ENCODE measurements at regions not wholly inside any gene's neighbourhood (a gene's known extent, or its start where the extent isn't known, plus 50 kb on each side); places are given as distances from the start of the nearest gene placed in this dataset.

- Histone ChIP-seq H3K36me3 (ENCODE audit: control insufficient read depth in 4 of 4, insufficient read depth in 4 of 4, low read length in 4 of 4) (no peaks in the 10 kb centered on the region), H3K4me3 (no peak overlapping the region), H3K27ac (ENCODE audit: low read depth in 1 of 2, low read length in 1 of 2) (no peak overlapping the region), H3K4me1 (ENCODE audit: control insufficient read depth in 5 of 5, insufficient read depth in 5 of 5, low read length in 5 of 5) (no peaks in the 10 kb centered on the region), H3K9me3 (ENCODE audit: control insufficient read depth in 4 of 4, insufficient read depth in 3 of 4, low read length in 3 of 4) (no peaks in the 10 kb centered on the region), H3K9ac (ENCODE audit: insufficient read depth in 1 of 2, low read length in 2 of 2) (no peak overlapping the region), H3K27me3 (ENCODE audit: control insufficient read depth in 3 of 3, insufficient read depth in 3 of 3, low read length in 2 of 3) (no peaks in the 10 kb centered on the region)
- ATAC-seq (ENCODE audit: insufficient read depth, low FRiP score) (no peak), DNase-seq (no peak)
- TF ChIP-seq CTCF (IDR thresholded peaks at IDR 0.05; ENCODE audit: control extremely low read depth, extremely low read depth) = no peak
- 93 to 95% methylated on average over 1 of the region's 1 CpG for WGBS, 2 donors
Observed at GRCh38 chr4:140213749-140214148, 59.8 kb upstream of the MAML3 start.

DNA sequence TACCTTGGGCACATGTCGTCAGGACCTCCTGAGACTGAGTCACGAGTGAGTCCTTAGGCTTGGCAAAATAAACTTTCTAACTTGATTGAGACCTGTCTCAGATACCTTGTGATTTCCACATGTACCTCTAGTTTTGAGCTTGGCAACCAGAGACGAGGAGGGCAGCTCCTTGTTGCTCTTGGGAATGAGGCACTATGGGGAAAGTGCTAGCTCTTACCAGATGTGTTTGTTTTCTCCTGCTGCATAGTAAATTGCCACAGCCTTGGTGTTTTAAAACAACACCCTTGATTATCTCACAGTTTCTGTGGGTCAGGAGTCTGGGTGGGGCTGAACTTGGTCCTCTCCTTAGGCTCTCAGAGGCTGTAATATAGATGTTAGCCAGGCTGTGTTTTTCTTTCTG is 59.1 kb upstream of the MAML3 start:
- H3K36me3 ChIP-seq (ENCODE audit: control insufficient read depth in 4 of 4, insufficient read depth in 4 of 4, low read length in 4 of 4) = no peaks in the 10 kb centered on the region
- no peaks in the 10 kb centered on the region for H3K4me1 ChIP-seq (ENCODE audit: control insufficient read depth in 5 of 5, insufficient read depth in 5 of 5, low read length in 5 of 5)
- no peak overlapping the region for H3K4me3 ChIP-seq
- DNase-seq = no peak
- ATAC-seq (ENCODE audit: insufficient read depth, low FRiP score) = no peak
- H3K9me3 ChIP-seq (ENCODE audit: control insufficient read depth in 4 of 4, insufficient read depth in 3 of 4, low read length in 3 of 4) = no peaks in the 10 kb centered on the region
- H3K27me3 ChIP-seq (ENCODE audit: control insufficient read depth in 3 of 3, insufficient read depth in 3 of 3, low read length in 2 of 3) = no peaks in the 10 kb centered on the region
- TF ChIP-seq CTCF (IDR thresholded peaks at IDR 0.05; ENCODE audit: control extremely low read depth, extremely low read depth) = no peak
- WGBS, 2 donors = 70 to 86% methylated on average over 3 of the region's 3 CpGs
- H3K9ac ChIP-seq (ENCODE audit: insufficient read depth in 1 of 2, low read length in 2 of 2) = no peak overlapping the region
- H3K27ac ChIP-seq (ENCODE audit: low read depth in 1 of 2, low read length in 1 of 2) = no peak overlapping the region

GRCh38 chr4:140212646-140213045 is 58.7 kb upstream of the MAML3 start:
- Histone ChIP-seq H3K9ac (ENCODE audit: insufficient read depth in 1 of 2, low read length in 2 of 2) (no peak overlapping the region), H3K27me3 (ENCODE audit: control insufficient read depth in 3 of 3, insufficient read depth in 3 of 3, low read length in 2 of 3) (no peaks in the 10 kb centered on the region), H3K9me3 (ENCODE audit: control insufficient read depth in 4 of 4, insufficient read depth in 3 of 4, low read length in 3 of 4) (no peaks in the 10 kb centered on the region), H3K4me3 (no peak overlapping the region), H3K4me1 (ENCODE audit: control insufficient read depth in 5 of 5, insufficient read depth in 5 of 5, low read length in 5 of 5) (no peaks in the 10 kb centered on the region), H3K27ac (ENCODE audit: low read depth in 1 of 2, low read length in 1 of 2) (no peak overlapping the region), H3K36me3 (ENCODE audit: control insufficient read depth in 4 of 4, insufficient read depth in 4 of 4, low read length in 4 of 4) (no peaks in the 10 kb centered on the region)
- DNase-seq (no peak), ATAC-seq (ENCODE audit: insufficient read depth, low FRiP score) (no peak)
- WGBS, 2 donors = 86 to 90% methylated on average over 4 of the region's 4 CpGs
- TF ChIP-seq CTCF (IDR thresholded peaks at IDR 0.05; ENCODE audit: control extremely low read depth, extremely low read depth) = no peak

DNA sequence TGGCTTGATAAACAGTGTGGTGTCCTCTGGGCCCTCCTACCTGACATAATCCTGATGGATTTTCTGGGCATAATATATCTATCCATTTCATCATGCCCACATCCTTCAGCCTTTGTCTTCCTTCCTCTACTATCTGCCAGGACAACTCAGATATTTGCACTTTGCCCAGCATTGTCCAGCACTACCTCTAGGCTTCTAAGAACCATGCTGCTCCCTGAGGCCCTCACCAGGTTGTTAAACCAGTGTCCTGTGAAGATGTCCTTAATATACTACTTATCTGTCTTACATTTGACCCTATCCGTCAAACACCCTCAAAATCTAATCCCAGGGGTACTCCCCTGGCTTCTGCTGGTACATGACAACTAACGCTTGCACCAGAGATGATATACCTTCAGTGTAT is 58.2 kb upstream of the MAML3 start:
- H3K4me3 ChIP-seq = no peak overlapping the region
- whole genome bisulfite sequencing, 2 donors = 93 to 97% methylated on average over 2 of the region's 2 CpGs
- H3K4me1 ChIP-seq (ENCODE audit: control insufficient read depth in 5 of 5, insufficient read depth in 5 of 5, low read length in 5 of 5) = no peaks in the 10 kb centered on the region
- H3K9ac ChIP-seq (ENCODE audit: insufficient read depth in 1 of 2, low read length in 2 of 2) = no peak overlapping the region
- H3K36me3 ChIP-seq (ENCODE audit: control insufficient read depth in 4 of 4, insufficient read depth in 4 of 4, low read length in 4 of 4) = no peaks in the 10 kb centered on the region
- no peaks in the 10 kb centered on the region for H3K9me3 ChIP-seq (ENCODE audit: control insufficient read depth in 4 of 4, insufficient read depth in 3 of 4, low read length in 3 of 4)
- H3K27me3 ChIP-seq (ENCODE audit: control insufficient read depth in 3 of 3, insufficient read depth in 3 of 3, low read length in 2 of 3) = no peaks in the 10 kb centered on the region
- ATAC-seq (ENCODE audit: insufficient read depth, low FRiP score) = no peak
- no peak for TF ChIP-seq CTCF (IDR thresholded peaks at IDR 0.05; ENCODE audit: control extremely low read depth, extremely low read depth)
- no peak for DNase-seq
- H3K27ac ChIP-seq (ENCODE audit: low read depth in 1 of 2, low read length in 1 of 2) = no peak overlapping the region

All from lung (tissue), 11 donors.